ENCODE measurements at regions not wholly inside any gene's neighbourhood (a gene's known extent, or its start where the extent isn't known, plus 50 kb on each side); places are given as distances from the start of the nearest gene placed in this dataset.

GRCh38 chr7:46080595-46081159 is 159.6 kb upstream of the IGFBP3 start:
- Mint-ChIP-seq H3K36me3 (no peaks in the 10 kb centered on the region), H3K4me3 (no peak overlapping the region), H3K27ac (no peak overlapping the region), H3K9me3 (no peaks in the 10 kb centered on the region), H3K27me3 (no peaks in the 10 kb centered on the region), H3K4me1 (ENCODE audit: unreplicated experiment) (no peaks in the 10 kb centered on the region)
- no peak for TF ChIP-seq CTCF (conservative IDR thresholded peaks at IDR 0.05)
- no peak for DNase-seq (ENCODE audit: extremely low spot score, unreplicated experiment)

GRCh38 chr7:46079421-46079820 is 158.3 kb upstream of the IGFBP3 start:
- no peak for TF ChIP-seq CTCF (conservative IDR thresholded peaks at IDR 0.05)
- H3K27me3 Mint-ChIP-seq: no peaks in the 10 kb centered on the region
- H3K4me1 Mint-ChIP-seq (ENCODE audit: unreplicated experiment): no peaks in the 10 kb centered on the region
- H3K4me3 Mint-ChIP-seq: no peak overlapping the region
- no peaks in the 10 kb centered on the region for H3K36me3 Mint-ChIP-seq
- H3K27ac Mint-ChIP-seq: no peak overlapping the region
- no peak for DNase-seq (ENCODE audit: extremely low spot score, unreplicated experiment)
- H3K9me3 Mint-ChIP-seq: no peaks in the 10 kb centered on the region

- DNase-seq (ENCODE audit: extremely low spot score, unreplicated experiment): no peak
- Mint-ChIP-seq H3K27me3 (peaks cover 3% of the 10 kb centered on the region), H3K9me3 (no peaks in the 10 kb centered on the region), H3K27ac (no peak overlapping the region), H3K4me1 (ENCODE audit: unreplicated experiment) (no peaks in the 10 kb centered on the region), H3K4me3 (no peak overlapping the region), H3K36me3 (no peaks in the 10 kb centered on the region)
- no peak for TF ChIP-seq CTCF (conservative IDR thresholded peaks at IDR 0.05)
These were observed 155.5 kb upstream of the IGFBP3 start for GRCh38 chr7:46076527-46076926.

GRCh38 chr7:46072722-46073121 is 151.7 kb upstream of the IGFBP3 start:
- Mint-ChIP-seq H3K27ac (no peak overlapping the region), H3K27me3 (peaks cover 3% of the 10 kb centered on the region), H3K4me1 (ENCODE audit: unreplicated experiment) (no peaks in the 10 kb centered on the region), H3K36me3 (no peaks in the 10 kb centered on the region), H3K4me3 (no peak overlapping the region), H3K9me3 (no peaks in the 10 kb centered on the region)
- no peak for TF ChIP-seq CTCF (conservative IDR thresholded peaks at IDR 0.05)
- no peak for DNase-seq (ENCODE audit: extremely low spot score, unreplicated experiment)

- H3K36me3 Mint-ChIP-seq: no peaks in the 10 kb centered on the region
- H3K4me3 Mint-ChIP-seq: no peak overlapping the region
- no peak for TF ChIP-seq CTCF (conservative IDR thresholded peaks at IDR 0.05)
- H3K27me3 Mint-ChIP-seq: peaks cover 3% of the 10 kb centered on the region
- H3K9me3 Mint-ChIP-seq: no peaks in the 10 kb centered on the region
- no peak overlapping the region for H3K27ac Mint-ChIP-seq
- no peaks in the 10 kb centered on the region for H3K4me1 Mint-ChIP-seq (ENCODE audit: unreplicated experiment)
- DNase-seq (ENCODE audit: extremely low spot score, unreplicated experiment): no peak
These were observed 150.5 kb upstream of the IGFBP3 start for GRCh38 chr7:46071601-46072000.

- no peak overlapping the region for H3K27ac Mint-ChIP-seq
- H3K27me3 Mint-ChIP-seq: peaks cover 3% of the 10 kb centered on the region
- no peak overlapping the region for H3K4me3 Mint-ChIP-seq
- no peak for DNase-seq (ENCODE audit: extremely low spot score, unreplicated experiment)
- H3K4me1 Mint-ChIP-seq (ENCODE audit: unreplicated experiment): no peaks in the 10 kb centered on the region
- no peak for TF ChIP-seq CTCF (conservative IDR thresholded peaks at IDR 0.05)
- H3K9me3 Mint-ChIP-seq: no peaks in the 10 kb centered on the region
- H3K36me3 Mint-ChIP-seq: no peaks in the 10 kb centered on the region
These were observed 150.0 kb upstream of the IGFBP3 start for GRCh38 chr7:46071076-46071475.
